Colonic mucosa (tissue), 4 donors: ENCODE measurements at regions not wholly inside any gene's neighbourhood (a gene's known extent, or its start where the extent isn't known, plus 50 kb on each side); places are given as distances from the start of the nearest gene placed in this dataset.
"Not testable (repeated sequence)": the region's sequence is repeated elsewhere in the genome, so short reads cannot be mapped to it uniquely, and the experiment has no call there.

Experiments used
- DNase-seq: peaks from one replicate; pipeline ENCODE4 v3.0.0-alpha.2; 2020
- H3K27ac ChIP-seq: fragments of 200-600 bp; one replicate; pipeline ENCODE4 v1.8.0; 2021
- H3K27me3 ChIP-seq: fragments of 200-600 bp; one replicate; pipeline ENCODE4 v1.8.0; 2021
- H3K36me3 ChIP-seq: fragments of 200-600 bp; one replicate; pipeline ENCODE4 v1.8.0; 2021
- H3K4me1 ChIP-seq: fragments of 200-600 bp; one replicate; pipeline ENCODE4 v1.8.0; 2021; ENCODE audit warnings: mild to moderate bottlenecking
- H3K4me3 ChIP-seq: fragments of 200-600 bp; one replicate; pipeline ENCODE4 v1.8.0; 2021
- H3K9ac ChIP-seq, 2 donors: one replicate each; pipeline ENCODE4 v1.7.0; 2013; ENCODE audit warnings: control low read depth in 2 of 2, low read depth in 2 of 2, low read length in 2 of 2
- H3K9me3 ChIP-seq: fragments of 200-600 bp; one replicate; pipeline ENCODE4 v1.8.0; 2021
- intact Hi-C: fragments of 100-400 bp; cut with DNase I; formaldehyde crosslinking; loops from one replicate; pipeline ENCODE4 v1.14.1; 2022
- TF ChIP-seq, protein P1 (sequence below): fragments of 200-600 bp; IDR thresholded peaks from one replicate; pipeline ENCODE4 v1.8.0; 2022; ENCODE audit warnings: antibody characterized with exemption, mild to moderate bottlenecking
- donor health status: healthy.
- donor health status: DM: no; HTN: no; CAD: no.
- donor health status: DM: no; HTN: no; CAD: no.

DNA sequence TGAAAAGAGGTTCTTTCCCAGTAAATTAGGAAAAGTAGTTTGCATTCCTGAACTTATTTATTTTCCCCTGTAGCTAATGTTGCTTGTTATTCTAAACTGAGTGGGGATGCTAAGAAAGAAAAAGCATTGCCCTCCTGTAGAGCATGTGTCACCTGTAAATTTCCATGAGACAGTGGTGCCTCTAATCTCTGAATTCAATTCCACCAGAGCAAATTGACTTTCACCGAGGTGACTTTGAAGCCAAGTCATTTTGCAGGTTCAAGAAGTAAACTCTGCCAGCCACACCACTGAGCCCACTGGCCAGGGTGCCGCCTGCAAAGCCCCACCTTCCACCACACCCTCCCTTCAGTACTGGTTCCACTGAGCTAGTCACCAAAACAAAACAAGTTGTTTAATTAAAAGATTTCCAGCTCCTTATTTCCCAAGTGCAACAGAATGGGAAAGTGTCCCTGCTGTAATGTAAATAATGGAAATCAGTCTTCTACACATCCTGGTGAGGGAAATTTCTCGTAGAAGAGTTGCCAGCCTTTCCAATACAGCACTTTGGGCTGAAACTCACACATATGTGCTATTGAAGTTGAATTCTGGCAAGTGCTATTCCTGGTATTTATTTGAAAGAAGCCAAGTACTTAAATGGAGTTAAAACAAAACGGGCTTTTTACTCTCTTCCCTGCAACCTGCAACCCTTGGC lies 254.8 kb downstream of the RNF152 start:
- Histone ChIP-seq H3K4me3 (no peak overlapping the region), H3K27me3 (no peaks in the 10 kb centered on the region), H3K9me3 (no peaks in the 10 kb centered on the region), H3K4me1 (peaks cover 13% of the 10 kb centered on the region), H3K9ac (peak overlapping the region in 1 of 2 donors; percentile 31), H3K27ac (peak overlapping the region; percentile 86), H3K36me3 (no peaks in the 10 kb centered on the region)
- intact Hi-C loops, result loop anchor here (2.0 to 5.0 kb wide), 2 partner anchors 257 to 489 kb away; no protein-coding TSS in a partner anchor
- TF ChIP-seq, protein P1, sequence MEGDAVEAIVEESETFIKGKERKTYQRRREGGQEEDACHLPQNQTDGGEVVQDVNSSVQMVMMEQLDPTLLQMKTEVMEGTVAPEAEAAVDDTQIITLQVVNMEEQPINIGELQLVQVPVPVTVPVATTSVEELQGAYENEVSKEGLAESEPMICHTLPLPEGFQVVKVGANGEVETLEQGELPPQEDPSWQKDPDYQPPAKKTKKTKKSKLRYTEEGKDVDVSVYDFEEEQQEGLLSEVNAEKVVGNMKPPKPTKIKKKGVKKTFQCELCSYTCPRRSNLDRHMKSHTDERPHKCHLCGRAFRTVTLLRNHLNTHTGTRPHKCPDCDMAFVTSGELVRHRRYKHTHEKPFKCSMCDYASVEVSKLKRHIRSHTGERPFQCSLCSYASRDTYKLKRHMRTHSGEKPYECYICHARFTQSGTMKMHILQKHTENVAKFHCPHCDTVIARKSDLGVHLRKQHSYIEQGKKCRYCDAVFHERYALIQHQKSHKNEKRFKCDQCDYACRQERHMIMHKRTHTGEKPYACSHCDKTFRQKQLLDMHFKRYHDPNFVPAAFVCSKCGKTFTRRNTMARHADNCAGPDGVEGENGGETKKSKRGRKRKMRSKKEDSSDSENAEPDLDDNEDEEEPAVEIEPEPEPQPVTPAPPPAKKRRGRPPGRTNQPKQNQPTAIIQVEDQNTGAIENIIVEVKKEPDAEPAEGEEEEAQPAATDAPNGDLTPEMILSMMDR, result no peak
- DNase-seq, result peak; percentile 64

DNA sequence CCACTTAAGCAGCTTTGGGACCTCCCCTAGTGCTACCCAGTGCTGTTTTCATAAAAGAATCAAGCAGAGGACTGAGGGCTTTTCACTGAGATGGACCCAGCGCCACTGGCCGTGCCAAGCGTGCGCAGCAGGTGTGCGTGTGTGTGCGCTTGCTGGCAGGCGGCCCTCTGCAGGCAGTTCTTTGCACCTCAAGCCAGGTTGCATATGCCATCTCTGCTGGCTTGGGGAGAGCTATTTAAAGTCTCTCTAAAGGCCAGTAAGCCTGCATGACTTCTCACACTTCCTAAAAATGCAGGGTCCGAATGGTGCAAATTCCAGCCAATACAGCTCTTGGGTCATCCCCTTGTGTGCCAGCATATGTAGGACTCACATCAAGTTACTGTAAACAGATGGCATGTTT lies 255.5 kb downstream of the RNF152 start:
- Histone ChIP-seq H3K27ac (peak overlapping the region; percentile 86), H3K36me3 (no peaks in the 10 kb centered on the region), H3K9me3 (no peaks in the 10 kb centered on the region), H3K9ac (peak overlapping the region in 1 of 2 donors; percentile 31), H3K27me3 (no peaks in the 10 kb centered on the region), H3K4me1 (peaks cover 13% of the 10 kb centered on the region), H3K4me3 (no peak overlapping the region)
- TF ChIP-seq, protein P1, result no peak
- intact Hi-C loops, result loop anchor here (2.0 to 5.0 kb wide), 2 partner anchors 257 to 490 kb away; no protein-coding TSS in a partner anchor
- DNase-seq, result peak; percentile 67

DNA sequence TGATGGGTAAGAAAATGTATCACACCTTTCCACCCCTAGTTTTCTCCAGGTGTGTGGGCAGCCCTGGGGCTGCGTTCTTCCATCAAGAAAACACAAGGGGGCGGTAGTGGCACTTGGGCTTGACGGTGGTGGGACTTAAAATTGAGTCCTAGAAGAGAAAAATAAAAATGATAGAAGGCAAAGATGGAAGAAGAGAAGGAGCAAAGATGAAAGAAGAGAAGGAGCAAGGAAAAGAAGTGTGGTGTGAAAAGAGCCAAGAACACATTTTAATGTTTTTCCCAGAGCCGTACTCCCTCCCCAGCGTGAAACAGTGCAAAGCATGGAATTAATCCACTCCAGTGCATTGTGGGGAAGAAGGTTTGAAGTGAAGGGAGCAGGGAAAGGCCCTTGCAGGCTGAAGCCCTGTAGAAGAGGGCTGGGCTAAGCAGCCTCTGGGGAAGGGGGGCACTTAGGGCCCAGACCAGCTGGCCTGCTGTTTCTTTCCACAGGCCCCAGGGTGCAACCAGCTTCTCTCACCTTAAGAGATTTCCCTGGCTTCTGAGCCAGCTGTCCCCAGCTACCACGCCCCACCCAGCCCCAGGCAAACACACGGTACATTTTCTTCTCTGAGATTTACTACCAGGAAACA lies 256.8 kb downstream of the RNF152 start:
- peak overlapping the region in 1 of 2 donors; percentile 46 for H3K9ac ChIP-seq
- intact Hi-C loops, result loop anchor here (2.0 to 5.0 kb wide), 2 partner anchors 259 to 491 kb away; no protein-coding TSS in a partner anchor
- no peaks in the 10 kb centered on the region for H3K27me3 ChIP-seq
- no peak overlapping the region for H3K4me3 ChIP-seq
- H3K9me3 ChIP-seq, result no peaks in the 10 kb centered on the region
- TF ChIP-seq, protein P1, result peak; percentile 78
- peaks cover 13% of the 10 kb centered on the region for H3K4me1 ChIP-seq
- H3K27ac ChIP-seq, result peak overlapping the region; percentile 86
- peak; percentile 86 for DNase-seq
- no peaks in the 10 kb centered on the region for H3K36me3 ChIP-seq

DNA sequence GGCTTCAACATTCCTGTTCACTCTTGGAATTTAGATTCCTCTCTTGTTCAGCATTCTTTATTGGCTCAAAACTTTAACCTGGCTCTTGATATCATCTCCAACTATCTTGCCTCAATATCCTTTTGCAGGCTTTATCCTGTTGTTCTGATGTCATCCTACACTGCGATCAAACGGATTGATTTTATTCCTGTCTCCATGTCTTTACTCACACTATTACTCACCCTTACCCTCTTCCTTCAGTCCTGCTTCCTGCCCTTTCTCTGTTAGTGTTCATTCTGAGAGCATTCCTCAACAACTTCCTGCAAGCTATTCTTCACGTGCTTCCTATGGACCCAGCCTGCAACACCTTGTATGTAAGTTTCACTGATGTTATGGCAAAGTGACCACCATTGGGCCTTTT lies 264.7 kb downstream of the RNF152 start:
- H3K36me3 ChIP-seq, result no peaks in the 10 kb centered on the region
- H3K9me3 ChIP-seq, result no peaks in the 10 kb centered on the region
- no peak overlapping the region for H3K27ac ChIP-seq
- H3K4me1 ChIP-seq, result no peaks in the 10 kb centered on the region
- H3K4me3 ChIP-seq, result no peak overlapping the region
- intact Hi-C loops, result no loop called here
- H3K27me3 ChIP-seq, result no peaks in the 10 kb centered on the region
- H3K9ac ChIP-seq, result no peak overlapping the region
- no peak for DNase-seq
- TF ChIP-seq, protein P1, result no peak

DNA sequence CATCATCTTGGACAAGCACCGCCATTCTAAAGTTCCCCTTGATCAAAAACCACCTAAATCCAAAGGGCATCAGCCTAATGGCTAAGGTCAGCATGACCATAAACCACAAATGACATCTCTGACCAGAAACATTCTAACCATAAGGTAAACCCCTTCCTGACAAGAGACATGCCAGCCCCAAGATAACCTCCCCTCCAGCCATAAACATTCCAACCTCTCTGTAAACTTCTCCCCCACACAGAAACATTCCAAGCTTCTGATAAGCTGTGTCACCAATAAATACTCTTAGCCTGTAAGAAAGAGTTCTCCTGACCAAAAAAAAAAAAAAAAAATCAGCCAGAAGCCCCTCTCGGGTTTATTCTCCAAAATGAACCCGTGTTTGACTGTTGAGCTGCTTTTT lies 268.2 kb downstream of the RNF152 start:
- H3K4me1 ChIP-seq, H3K9me3 ChIP-seq, H3K9ac ChIP-seq, H3K27ac ChIP-seq, H3K27me3 ChIP-seq, intact Hi-C loops, H3K36me3 ChIP-seq, H3K4me3 ChIP-seq, DNase-seq: not testable (repeated sequence)

DNA sequence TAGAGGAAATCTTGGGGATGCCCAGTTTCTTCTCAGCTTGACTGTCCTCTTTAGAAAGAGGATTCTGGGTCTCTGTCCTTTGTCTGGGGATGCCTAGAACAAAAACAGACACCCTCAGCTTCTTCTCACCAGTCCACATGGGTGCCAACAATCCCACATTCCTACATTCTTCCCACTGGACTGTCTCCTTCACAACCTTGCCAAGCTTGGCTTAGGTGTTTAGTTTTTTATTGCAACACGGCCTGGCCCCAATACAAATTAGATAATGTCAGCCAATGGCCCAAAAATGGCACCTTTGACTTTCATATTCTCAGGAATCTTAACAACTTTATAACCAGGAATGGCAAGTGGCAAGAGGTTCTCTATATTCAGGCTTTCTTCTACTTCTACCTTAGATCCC lies 273.0 kb downstream of the RNF152 start:
- Histone ChIP-seq H3K9me3 (no peaks in the 10 kb centered on the region), H3K4me1 (no peaks in the 10 kb centered on the region), H3K4me3 (no peak overlapping the region), H3K27me3 (no peaks in the 10 kb centered on the region), H3K36me3 (no peaks in the 10 kb centered on the region), H3K9ac (no peak overlapping the region), H3K27ac (no peak overlapping the region)
- intact Hi-C loops, result no loop called here
- TF ChIP-seq, protein P1, result no peak
- DNase-seq, result no peak
